Neuronal stem cell (in vitro differentiated cells): ENCODE measurements at regions not wholly inside any gene's neighbourhood (a gene's known extent, or its start where the extent isn't known, plus 50 kb on each side); places are given as distances from the start of the nearest gene placed in this dataset.

ENCODE experiments used
- DNase-seq: peaks from one replicate; pipeline ENCODE4 v3.0.0-alpha.2; 2013; ENCODE audit warnings: low spot score
- H2AFZ ChIP-seq: one replicate; pipeline ENCODE4 v1.6.1; 2013; ENCODE audit warnings: mild to moderate bottlenecking, low read length, inconsistent platforms
- H2AK5ac ChIP-seq: 2 replicates; pipeline ENCODE4 v1.6.1; 2013; ENCODE audit warnings: low read depth, mild to moderate bottlenecking, inconsistent platforms, low read length, moderate library complexity, mixed read lengths
- H2BK120ac ChIP-seq: 2 replicates; pipeline ENCODE4 v1.6.1; 2013; ENCODE audit warnings: low read depth, mild to moderate bottlenecking, inconsistent platforms, low read length, moderate library complexity, mixed read lengths
- H2BK12ac ChIP-seq: one replicate; pipeline ENCODE4 v1.6.1; 2013; ENCODE audit warnings: low read length, inconsistent platforms
- H2BK15ac ChIP-seq: 2 replicates; pipeline ENCODE4 v1.6.1; 2013; ENCODE audit warnings: mild to moderate bottlenecking, low read length, inconsistent platforms, mixed read lengths
- H2BK5ac ChIP-seq: one replicate; pipeline ENCODE4 v1.6.1; 2013; ENCODE audit warnings: inconsistent platforms, mild to moderate bottlenecking, low read length, moderate library complexity
- H3K14ac ChIP-seq: one replicate; pipeline ENCODE4 v1.6.1; 2013; ENCODE audit warnings: low read length, inconsistent platforms
- H3K18ac ChIP-seq: 2 replicates; pipeline ENCODE4 v1.6.1; 2013; ENCODE audit warnings: low read length, inconsistent platforms
- H3K23ac ChIP-seq: 2 replicates; pipeline ENCODE4 v1.6.1; 2013; ENCODE audit warnings: low read depth, mild to moderate bottlenecking, mixed read lengths, low read length, inconsistent platforms; ENCODE audit not compliant: poor library complexity
- H3K27ac ChIP-seq: replicated peaks from 3 replicates; pipeline ENCODE4 v1.5.1; 2013; ENCODE audit warnings: low read length, inconsistent platforms
- H3K27me3 ChIP-seq, 3 experiments: 2 replicates each; pipeline ENCODE4 v1.6.1; 2013; ENCODE audit warnings: low read length in 3 of 3, mild to moderate bottlenecking in 2 of 3, inconsistent platforms in 1 of 3, low read depth in 1 of 3, mixed read lengths in 1 of 3, moderate library complexity in 1 of 3; ENCODE audit not compliant: control insufficient read depth in 3 of 3, insufficient read depth in 3 of 3
- H3K36me3 ChIP-seq, 2 donors: replicated peaks in 1 of 2; 2 replicates each; pipeline ENCODE4 v1.6.1; 2013; ENCODE audit warnings: low read length in 2 of 2; ENCODE audit not compliant: control insufficient read depth in 2 of 2, insufficient read depth in 2 of 2
- H3K4ac ChIP-seq: 2 replicates; pipeline ENCODE4 v1.6.1; 2013; ENCODE audit warnings: inconsistent platforms, mild to moderate bottlenecking, low read length, moderate library complexity
- H3K4me1 ChIP-seq, 2 donors: 1 replicate in 1 of 2; 2 replicates in 1 of 2; pipeline ENCODE4 v1.6.1; 2013; ENCODE audit warnings: low read length in 2 of 2, low read depth in 1 of 2; ENCODE audit not compliant: control insufficient read depth in 2 of 2, insufficient read depth in 1 of 2
- H3K4me2 ChIP-seq: one replicate; pipeline ENCODE4 v1.6.1; 2013; ENCODE audit warnings: mild to moderate bottlenecking, low read length, inconsistent platforms; ENCODE audit not compliant: insufficient read depth, poor library complexity, severe bottlenecking
- H3K4me3 ChIP-seq, 2 donors: 2 replicates each; pipeline ENCODE4 v1.5.1; 2013; ENCODE audit warnings: low read length in 2 of 2, mild to moderate bottlenecking in 2 of 2, inconsistent platforms in 1 of 2, moderate library complexity in 1 of 2
- H3K79me1 ChIP-seq: one replicate; pipeline ENCODE4 v1.6.1; 2013; ENCODE audit warnings: low read depth, mild to moderate bottlenecking, inconsistent platforms, low read length, moderate library complexity
- H3K9ac ChIP-seq: one replicate; pipeline ENCODE4 v1.6.1; 2013; ENCODE audit warnings: mild to moderate bottlenecking, low read depth, low read length, inconsistent platforms; ENCODE audit not compliant: poor library complexity
- H3K9me3 ChIP-seq, 2 donors: replicated peaks in 1 of 2; 2 replicates each; pipeline versions ENCODE3 to v1.6.1; 2013; ENCODE audit warnings: low read length in 2 of 2, mild to moderate bottlenecking in 2 of 2, inconsistent platforms in 1 of 2, low read depth in 1 of 2, mixed read lengths in 1 of 2, moderate library complexity in 1 of 2; ENCODE audit not compliant: control insufficient read depth in 2 of 2, insufficient read depth in 1 of 2
- H4K8ac ChIP-seq: one replicate; pipeline ENCODE4 v1.6.1; 2013; ENCODE audit warnings: low read depth, mild to moderate bottlenecking, inconsistent platforms, low read length, moderate library complexity
- H4K91ac ChIP-seq: one replicate; pipeline ENCODE4 v1.6.1; 2013; ENCODE audit warnings: low read length, low read depth, mild to moderate bottlenecking, inconsistent platforms; ENCODE audit not compliant: poor library complexity
- WGBS, 2 donors: extraction: QIAGEN DNeasy Blood & Tissue Kit; methylation state at CpG; one replicate each; pipeline ENCODE4 v1.1.7; 2013; ENCODE audit warnings: missing lambda C conversion rate in 2 of 2, mixed read lengths in 1 of 2; ENCODE audit not compliant: insufficient read length in 2 of 2, insufficient replicate concordance in 1 of 2; ENCODE audit errors: extremely low coverage in 2 of 2; 5-methylcytosine and 5-hydroxymethylcytosine counted together

GRCh38 chr16:73368715-73369114, 320.8 kb upstream of the ZFHX3 start:
- no peaks in the 10 kb centered on the region for H3K79me1 ChIP-seq
- DNase-seq = no peak
- no peaks in the 10 kb centered on the region for H3K36me3 ChIP-seq
- no peak overlapping the region for H3K27ac ChIP-seq
- no peak overlapping the region for H2BK5ac ChIP-seq
- H3K9me3 ChIP-seq = no peaks in the 10 kb centered on the region
- no peak overlapping the region for H2AFZ ChIP-seq
- H3K27me3 ChIP-seq = no peaks in the 10 kb centered on the region
- no peak overlapping the region for H4K8ac ChIP-seq
- H2AK5ac ChIP-seq = no peak overlapping the region
- no CpG with 5 or more reads among the region's 4 CpGs for WGBS, 2 donors
- H3K4ac ChIP-seq = no peak overlapping the region
- H2BK15ac ChIP-seq = no peak overlapping the region
- peaks cover 0 to 3% of the 10 kb centered on the region in 2 donors for H3K4me1 ChIP-seq
- H3K23ac ChIP-seq = no peak overlapping the region
- H2BK120ac ChIP-seq = no peak overlapping the region
- H3K4me3 ChIP-seq = no peak overlapping the region
- H4K91ac ChIP-seq = no peak overlapping the region
- no peak overlapping the region for H3K18ac ChIP-seq
- no peak overlapping the region for H3K4me2 ChIP-seq
- no peak overlapping the region for H3K14ac ChIP-seq
- H3K9ac ChIP-seq = no peak overlapping the region
- H2BK12ac ChIP-seq = no peak overlapping the region

- Histone ChIP-seq H3K9me3 (no peaks in the 10 kb centered on the region), H3K4me3 (no peak overlapping the region), H3K23ac (no peak overlapping the region), H2BK5ac (no peak overlapping the region), H3K4me1 (peaks cover 0 to 3% of the 10 kb centered on the region in 2 donors), H3K18ac (no peak overlapping the region), H3K36me3 (no peaks in the 10 kb centered on the region), H4K91ac (no peak overlapping the region), H3K4me2 (no peak overlapping the region), H2BK12ac (no peak overlapping the region), H3K14ac (no peak overlapping the region), H3K79me1 (no peaks in the 10 kb centered on the region), H4K8ac (no peak overlapping the region), H3K4ac (no peak overlapping the region), H2BK120ac (no peak overlapping the region), H2AK5ac (no peak overlapping the region), H2BK15ac (no peak overlapping the region), H3K27me3 (no peaks in the 10 kb centered on the region), H3K27ac (no peak overlapping the region), H2AFZ (no peak overlapping the region), H3K9ac (no peak overlapping the region)
- WGBS, 2 donors = no CpG with 5 or more reads among the region's 9 CpGs
- no peak for DNase-seq
These were observed 317.2 kb upstream of the ZFHX3 start for GRCh38 chr16:73365016-73365551.

- Histone ChIP-seq H3K23ac (no peak overlapping the region), H3K9ac (no peak overlapping the region), H2AFZ (no peak overlapping the region), H3K4me2 (no peak overlapping the region), H3K18ac (no peak overlapping the region), H2AK5ac (no peak overlapping the region), H4K91ac (no peak overlapping the region), H3K27ac (no peak overlapping the region), H3K9me3 (no peaks in the 10 kb centered on the region), H3K36me3 (no peaks in the 10 kb centered on the region), H3K14ac (no peak overlapping the region), H2BK120ac (no peak overlapping the region), H3K79me1 (no peaks in the 10 kb centered on the region), H2BK5ac (no peak overlapping the region), H3K4ac (no peak overlapping the region), H3K4me1 (no peaks in the 10 kb centered on the region), H4K8ac (no peak overlapping the region), H2BK15ac (no peak overlapping the region), H3K4me3 (no peak overlapping the region), H3K27me3 (no peaks in the 10 kb centered on the region), H2BK12ac (no peak overlapping the region)
- no CpG with 5 or more reads among the region's 6 CpGs for WGBS, 2 donors
- no peak for DNase-seq
These were observed 316.5 kb upstream of the ZFHX3 start for GRCh38 chr16:73364413-73364812.

- H3K79me1 ChIP-seq = no peaks in the 10 kb centered on the region
- no peaks in the 10 kb centered on the region for H3K4me1 ChIP-seq
- no peak overlapping the region for H3K9ac ChIP-seq
- no peak overlapping the region for H2AK5ac ChIP-seq
- no peak overlapping the region for H4K8ac ChIP-seq
- H2BK5ac ChIP-seq = no peak overlapping the region
- no peak overlapping the region for H3K4me2 ChIP-seq
- H3K18ac ChIP-seq = no peak overlapping the region
- H3K4ac ChIP-seq = no peak overlapping the region
- H2AFZ ChIP-seq = no peak overlapping the region
- no peak for DNase-seq
- H3K36me3 ChIP-seq = no peaks in the 10 kb centered on the region
- no peak overlapping the region for H3K4me3 ChIP-seq
- H3K23ac ChIP-seq = no peak overlapping the region
- H2BK12ac ChIP-seq = no peak overlapping the region
- no peak overlapping the region for H2BK15ac ChIP-seq
- H3K14ac ChIP-seq = no peak overlapping the region
- H3K27me3 ChIP-seq = no peaks in the 10 kb centered on the region
- no peaks in the 10 kb centered on the region for H3K9me3 ChIP-seq
- no peak overlapping the region for H4K91ac ChIP-seq
- no peak overlapping the region for H3K27ac ChIP-seq
- no peak overlapping the region for H2BK120ac ChIP-seq
- no CpG with 5 or more reads among the region's 9 CpGs for WGBS, 2 donors
These were observed 313.1 kb upstream of the ZFHX3 start for GRCh38 chr16:73361061-73361460.
